Umbilical cord (tissue), 1 donor: ENCODE measurements at regions not wholly inside any gene's neighbourhood (a gene's known extent, or its start where the extent isn't known, plus 50 kb on each side); places are given as distances from the start of the nearest gene placed in this dataset.
A peak's percentile ranks its signal among the peaks of the same experiment; 100 is the strongest.
"Not testable (repeated sequence)": the region's sequence is repeated elsewhere in the genome, so short reads cannot be mapped to it uniquely, and the experiment has no call there.

Experiments used
- DNase-seq: peaks from one replicate; pipeline ENCODE4 v3.0.0-alpha.2; 2015; ENCODE audit warnings: low spot score

DNA sequence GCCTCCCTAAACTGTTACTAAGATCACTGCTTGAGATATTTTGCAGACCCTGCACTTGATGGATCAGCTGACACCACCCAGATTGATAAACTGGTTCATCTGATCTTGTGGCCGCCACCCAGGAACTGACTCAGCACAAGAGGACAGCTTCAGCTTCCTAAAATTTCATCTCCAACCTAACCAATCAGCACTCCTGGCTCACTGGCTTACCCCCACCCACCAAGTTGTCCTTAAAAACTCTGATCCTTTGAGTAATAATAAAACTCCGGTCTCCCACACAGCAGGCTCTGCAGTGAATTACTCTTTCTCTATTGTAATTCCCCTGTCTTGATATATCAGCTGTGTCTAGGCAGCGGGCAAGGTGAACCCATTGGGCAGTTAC lies 174.8 kb downstream of the UTP18 start:
- no peak for DNase-seq

- DNase-seq, result peak; percentile 18
These were observed 175.3 kb downstream of the UTP18 start for GRCh38 chr17:51435641-51436091.

- DNase-seq, result peak; percentile 81
These were observed 179.3 kb downstream of the UTP18 start for GRCh38 chr17:51439395-51440229.

DNA sequence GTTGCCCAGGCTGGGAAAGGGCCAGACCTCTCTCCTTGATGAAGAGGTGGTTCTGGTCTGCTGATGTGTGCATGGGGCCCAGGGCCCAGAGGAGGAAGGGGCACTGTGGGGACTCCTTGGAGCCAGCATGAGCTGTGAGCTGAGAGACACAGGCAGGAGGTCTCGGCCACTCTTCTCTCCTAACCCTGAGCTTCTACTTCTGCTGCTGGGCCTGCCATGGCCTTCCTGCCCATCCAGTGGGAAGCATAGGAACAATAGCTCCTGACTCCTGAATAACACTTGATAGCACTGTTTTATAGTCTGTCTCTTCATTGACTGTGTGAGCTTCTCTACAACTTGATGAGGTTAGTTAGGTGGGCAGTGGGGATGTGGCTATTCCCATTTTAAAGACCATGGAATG lies 181.1 kb downstream of the UTP18 start:
- no peak for DNase-seq

- DNase-seq, result no peak
These were observed 181.9 kb downstream of the UTP18 start for GRCh38 chr17:51442088-51442865.

GRCh38 chr17:51443646-51444045 lies 183.3 kb downstream of the UTP18 start:
- DNase-seq, result no peak

GRCh38 chr17:51445946-51446345 lies 185.6 kb downstream of the UTP18 start:
- no peak for DNase-seq

GRCh38 chr17:51454456-51454978 lies 194.2 kb downstream of the UTP18 start:
- DNase-seq, result no peak

DNA sequence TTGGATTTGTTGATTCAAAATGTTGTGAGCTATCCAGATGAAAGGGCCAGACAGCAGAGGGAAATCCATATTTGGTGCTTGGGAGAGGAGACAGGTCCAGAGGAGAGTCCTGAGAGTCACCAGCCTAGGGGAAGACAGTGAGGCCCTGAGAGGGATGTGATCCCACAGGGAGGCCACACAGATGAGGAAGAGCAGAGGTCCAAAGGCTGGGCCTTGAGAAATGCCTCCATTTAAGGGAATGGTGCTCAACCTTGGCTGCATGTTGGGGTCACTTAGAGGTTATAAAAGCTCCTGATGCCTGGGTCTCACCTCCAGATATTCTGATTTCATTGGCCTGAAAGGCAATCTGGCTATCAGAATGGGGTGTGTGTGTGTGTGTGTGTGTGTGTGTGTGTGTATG lies 194.9 kb downstream of the UTP18 start:
- DNase-seq, result no peak

DNA sequence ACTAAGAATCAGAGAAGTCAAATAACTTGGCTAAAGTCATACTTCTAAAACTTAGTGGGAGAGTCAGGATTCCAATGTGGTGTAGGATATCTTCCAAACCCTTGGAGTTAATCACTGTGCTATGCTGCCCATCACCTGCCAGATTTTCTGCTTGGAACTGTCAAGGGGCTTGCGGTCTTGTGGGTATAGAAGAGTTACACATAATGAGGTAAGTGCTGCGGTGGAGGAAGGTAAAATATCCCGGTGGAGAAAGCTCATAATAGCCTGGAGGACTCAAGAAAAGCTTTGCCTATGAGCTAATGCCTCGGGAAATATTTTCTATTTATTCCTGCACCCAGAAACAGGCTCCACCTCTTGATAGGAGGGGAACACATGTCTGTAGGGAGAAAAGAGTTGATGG lies 195.6 kb downstream of the UTP18 start:
- no peak for DNase-seq

GRCh38 chr17:51456942-51457341 lies 196.6 kb downstream of the UTP18 start:
- no peak for DNase-seq

DNA sequence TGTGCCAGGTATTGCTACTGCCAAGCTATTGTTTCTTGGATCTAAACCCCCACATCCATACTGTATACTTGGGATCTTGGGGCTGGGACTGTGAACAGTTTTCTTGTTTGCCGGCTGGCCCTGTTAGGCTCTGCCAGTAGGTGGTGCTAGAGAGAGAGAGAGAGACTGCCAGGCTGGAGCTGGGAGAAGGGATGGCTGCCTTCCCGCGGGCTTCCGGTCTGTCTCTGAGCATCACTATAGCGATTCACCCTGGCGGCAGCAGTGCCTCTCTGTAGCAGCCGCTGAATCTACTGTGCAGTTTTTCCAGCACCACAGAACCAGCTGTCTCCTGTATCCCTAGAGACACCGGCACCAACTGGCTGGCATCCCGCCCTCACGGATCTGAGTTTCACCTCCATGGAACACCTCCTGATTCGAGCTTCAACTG lies 201.2 kb downstream of the UTP18 start:
- peak; percentile 38 for DNase-seq

GRCh38 chr17:51463353-51463752 lies 203.0 kb downstream of the UTP18 start:
- peak; percentile 71 for DNase-seq

- DNase-seq, result no peak
These were observed 207.0 kb downstream of the UTP18 start for GRCh38 chr17:51467336-51467735.

DNA sequence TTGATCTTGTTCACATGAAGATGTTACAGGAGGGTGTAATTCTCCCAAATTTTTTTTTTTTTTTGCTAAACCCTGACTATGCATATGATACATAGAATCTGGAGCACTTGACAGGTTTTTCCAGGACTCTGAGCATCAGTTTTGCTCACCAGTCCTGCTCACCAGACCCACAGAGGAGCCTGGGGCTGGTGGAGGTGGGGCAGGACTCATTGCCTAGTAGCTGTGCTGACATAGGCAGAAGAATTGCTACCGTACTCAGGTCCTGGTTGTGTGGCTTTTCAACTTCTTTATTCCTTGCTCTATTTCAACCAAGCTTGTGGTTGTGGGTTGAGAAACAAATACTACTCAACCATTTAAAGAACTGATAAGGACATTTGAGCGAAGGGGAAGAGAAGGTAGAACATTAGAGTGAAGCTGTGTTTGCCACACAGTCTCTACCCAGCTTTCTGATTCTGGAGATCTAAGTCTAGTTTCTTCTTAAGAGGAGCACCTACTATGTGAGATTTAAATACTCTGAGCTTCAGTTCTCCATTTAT lies 212.4 kb downstream of the UTP18 start:
- DNase-seq, result no peak

DNA sequence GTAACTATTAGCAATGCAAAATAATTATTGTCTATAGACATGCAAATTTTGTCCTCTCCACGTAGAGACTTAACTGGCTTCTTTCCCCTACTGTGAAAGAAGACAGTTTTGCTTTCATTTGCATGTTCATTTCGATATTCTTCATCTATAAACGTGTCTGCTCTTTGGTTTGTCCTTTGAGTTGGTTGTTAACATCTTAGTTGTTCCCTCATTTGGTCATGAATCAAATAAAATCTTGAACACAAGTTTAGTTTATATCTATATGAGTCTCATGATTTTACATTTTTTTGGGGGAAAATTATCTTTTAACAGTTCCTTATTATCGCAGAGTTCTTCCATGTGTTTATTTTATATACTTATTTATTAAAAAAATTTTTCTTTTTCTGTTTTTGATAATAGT lies 214.4 kb downstream of the UTP18 start:
- DNase-seq, result no peak

- no peak for DNase-seq
These were observed 215.4 kb downstream of the UTP18 start for GRCh38 chr17:51475730-51476129.

GRCh38 chr17:51479303-51479702 lies 219.0 kb downstream of the UTP18 start:
- DNase-seq, result no peak

DNA sequence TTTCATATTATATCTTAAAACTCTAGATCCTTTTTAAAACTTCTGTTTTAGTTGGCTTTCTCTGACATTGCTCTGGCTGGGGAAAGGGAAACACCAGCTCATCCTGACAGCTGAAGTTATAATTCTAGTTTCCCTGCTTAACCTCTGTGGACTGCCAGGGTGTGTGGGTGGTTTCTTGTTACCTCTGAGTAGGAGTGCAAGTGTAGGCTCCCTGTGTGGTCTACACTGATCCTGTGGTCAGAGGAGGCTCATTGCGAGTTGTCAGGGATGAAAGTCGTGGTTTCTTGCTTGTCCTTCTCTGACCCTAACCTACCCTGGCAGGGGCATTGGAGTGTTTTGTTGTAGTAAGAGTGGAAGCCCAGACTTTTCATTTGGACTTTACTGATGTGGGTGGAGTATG lies 221.0 kb downstream of the UTP18 start:
- DNase-seq, result no peak

- DNase-seq, result not testable (repeated sequence)
These were observed 221.9 kb downstream of the UTP18 start for GRCh38 chr17:51482248-51482647.

- DNase-seq, result peak; percentile 15
These were observed 225.7 kb downstream of the UTP18 start for GRCh38 chr17:51486091-51486490.

- DNase-seq, result peak; percentile 11
These were observed 226.7 kb downstream of the UTP18 start for GRCh38 chr17:51486885-51487520.
